ENCODE measurements at regions not wholly inside any gene's neighbourhood (a gene's known extent, or its start where the extent isn't known, plus 50 kb on each side); places are given as distances from the start of the nearest gene placed in this dataset.

DNA sequence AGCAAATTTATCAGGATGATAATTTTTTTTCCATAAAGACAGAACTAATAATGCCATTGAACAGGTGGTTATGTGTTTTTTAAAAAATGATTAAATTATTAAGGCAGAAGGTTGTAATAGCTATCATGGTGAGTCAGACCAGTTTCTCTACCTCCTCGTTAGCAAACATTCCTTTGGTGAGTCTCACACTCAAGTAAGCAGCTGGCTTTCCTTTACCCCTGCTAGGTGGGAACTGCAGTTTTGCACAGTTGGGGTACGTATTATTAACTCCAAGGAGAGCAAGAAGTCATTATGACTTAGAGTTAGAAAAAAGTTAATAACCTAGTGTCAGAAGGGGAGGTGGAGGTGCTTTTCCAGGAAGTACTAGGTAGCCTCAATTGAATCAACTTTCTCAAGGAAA, 165.3 kb downstream of the SNAPC1 start:
- TF ChIP-seq, protein P1, sequence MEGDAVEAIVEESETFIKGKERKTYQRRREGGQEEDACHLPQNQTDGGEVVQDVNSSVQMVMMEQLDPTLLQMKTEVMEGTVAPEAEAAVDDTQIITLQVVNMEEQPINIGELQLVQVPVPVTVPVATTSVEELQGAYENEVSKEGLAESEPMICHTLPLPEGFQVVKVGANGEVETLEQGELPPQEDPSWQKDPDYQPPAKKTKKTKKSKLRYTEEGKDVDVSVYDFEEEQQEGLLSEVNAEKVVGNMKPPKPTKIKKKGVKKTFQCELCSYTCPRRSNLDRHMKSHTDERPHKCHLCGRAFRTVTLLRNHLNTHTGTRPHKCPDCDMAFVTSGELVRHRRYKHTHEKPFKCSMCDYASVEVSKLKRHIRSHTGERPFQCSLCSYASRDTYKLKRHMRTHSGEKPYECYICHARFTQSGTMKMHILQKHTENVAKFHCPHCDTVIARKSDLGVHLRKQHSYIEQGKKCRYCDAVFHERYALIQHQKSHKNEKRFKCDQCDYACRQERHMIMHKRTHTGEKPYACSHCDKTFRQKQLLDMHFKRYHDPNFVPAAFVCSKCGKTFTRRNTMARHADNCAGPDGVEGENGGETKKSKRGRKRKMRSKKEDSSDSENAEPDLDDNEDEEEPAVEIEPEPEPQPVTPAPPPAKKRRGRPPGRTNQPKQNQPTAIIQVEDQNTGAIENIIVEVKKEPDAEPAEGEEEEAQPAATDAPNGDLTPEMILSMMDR (IDR thresholded peaks at IDR 0.05 in 4 of 5, conservative IDR thresholded peaks at IDR 0.05 in 1 of 5) = no peak
- no peak for TF ChIP-seq POLR2A (IDR thresholded peaks at IDR 0.05)
